MM.1S (cell line): ENCODE measurements at regions not wholly inside any gene's neighbourhood (a gene's known extent, or its start where the extent isn't known, plus 50 kb on each side); places are given as distances from the start of the nearest gene placed in this dataset.

Source experiments
- DNase-seq: peaks from one replicate; pipeline ENCODE4 v3.0.0-alpha.2; 2015
- H2AFZ ChIP-seq: fragments of 300-600 bp; sonication (generic); 2 replicates; pipeline ENCODE4 v1.6.0; 2016; ENCODE audit warnings: antibody characterized with exemption, low read length
- H3F3A ChIP-seq: fragments of 300-600 bp; sonication (generic); 2 replicates; pipeline ENCODE4 v1.6.1; 2016; ENCODE audit warnings: mild to moderate bottlenecking, antibody characterized with exemption, low read length, moderate library complexity, mixed read lengths; ENCODE audit not compliant: insufficient read depth
- H3K27ac ChIP-seq: fragments of 300-600 bp; sonication (generic); 2 replicates; pipeline ENCODE4 v1.5.1; 2016; ENCODE audit warnings: mild to moderate bottlenecking, low read length
- H3K27me3 ChIP-seq: fragments of 300-600 bp; sonication (generic); replicated peaks from 2 replicates; pipeline ENCODE4 v1.6.0; 2016; ENCODE audit warnings: low read length; ENCODE audit not compliant: insufficient read depth
- H3K36me3 ChIP-seq: fragments of 300-600 bp; sonication (generic); replicated peaks from 2 replicates; pipeline ENCODE4 v1.6.1; 2016; ENCODE audit warnings: mild to moderate bottlenecking, low read length, mixed read lengths; ENCODE audit not compliant: insufficient read depth
- H3K4me1 ChIP-seq: fragments of 300-600 bp; sonication (generic); 2 replicates; pipeline ENCODE4 v1.6.1; 2016; ENCODE audit warnings: low read length, mixed read lengths
- H3K4me2 ChIP-seq: fragments of 300-600 bp; sonication (generic); 2 replicates; pipeline ENCODE4 v1.6.0; 2016; ENCODE audit warnings: low read depth, low read length
- H3K4me3 ChIP-seq: fragments of 300-600 bp; sonication (generic); 2 replicates; pipeline ENCODE4 v1.5.1; 2016; ENCODE audit warnings: low read length, mixed read lengths
- H3K79me2 ChIP-seq: fragments of 300-600 bp; sonication (generic); 2 replicates; pipeline ENCODE4 v1.6.1; 2016; ENCODE audit warnings: mixed run types, low read length, mixed read lengths
- H3K9ac ChIP-seq: fragments of 300-600 bp; sonication (generic); 2 replicates; pipeline ENCODE4 v1.6.1; 2016; ENCODE audit warnings: low read length, mixed read lengths
- H3K9me2 ChIP-seq: fragments of 300-600 bp; sonication (generic); replicated peaks from 2 replicates; pipeline ENCODE4 v1.6.1; 2016; ENCODE audit warnings: mild to moderate bottlenecking, low read length, mixed read lengths; ENCODE audit not compliant: insufficient read depth
- H3K9me3 ChIP-seq: fragments of 300-600 bp; sonication (generic); replicated peaks from 2 replicates; pipeline ENCODE4 v1.6.1; 2016; ENCODE audit warnings: mild to moderate bottlenecking, low read length, mixed read lengths; ENCODE audit not compliant: insufficient read depth
- H4K20me1 ChIP-seq: fragments of 300-600 bp; sonication (generic); 2 replicates; pipeline ENCODE4 v1.6.1; 2016; ENCODE audit warnings: mild to moderate bottlenecking, low read length, moderate library complexity, mixed read lengths; ENCODE audit not compliant: insufficient read depth
- EZH2 ChIP-seq: fragments of 300-600 bp; sonication (generic); optimal IDR thresholded peaks from 2 replicates; pipeline ENCODE3; 2017; ENCODE audit warnings: low read depth, mild to moderate bottlenecking, antibody characterized with exemption, low read length, mixed read lengths
- EZH2phosphoT487 ChIP-seq: fragments of 300-600 bp; sonication (generic); IDR thresholded peaks from 2 replicates; pipeline ENCODE4 v1.6.1; 2018; ENCODE audit warnings: antibody characterized with exemption, low read length
- TF ChIP-seq, protein P1 (sequence below): fragments of 300-600 bp; sonication (generic); IDR thresholded peaks from 2 replicates; pipeline ENCODE4 v1.5.1; 2016; ENCODE audit warnings: antibody characterized with exemption, low read length, mixed read lengths

DNA sequence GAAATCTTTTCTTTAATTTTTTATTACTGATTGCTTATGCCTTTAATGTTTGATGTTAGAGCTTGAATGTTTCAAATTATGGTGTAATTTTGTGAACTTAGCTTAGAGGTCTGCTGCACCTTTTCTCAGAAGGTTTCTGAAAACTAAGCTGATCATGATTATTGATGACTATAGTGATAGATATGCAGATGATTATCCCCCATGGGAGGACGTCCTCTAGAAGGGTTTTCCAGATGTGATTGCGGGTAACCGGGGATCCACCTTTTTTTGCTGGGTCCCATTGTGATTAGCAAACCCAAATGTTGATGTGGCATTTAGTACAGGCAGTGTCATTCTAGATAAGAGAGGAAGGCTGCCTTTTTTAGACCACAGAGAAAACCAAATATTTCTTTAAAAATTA is 272.9 kb downstream of the FBXO8 start:
- H3K27me3 ChIP-seq, result no peaks in the 10 kb centered on the region
- H3K4me2 ChIP-seq, result no peak overlapping the region
- H3K27ac ChIP-seq, result no peak overlapping the region

DNA sequence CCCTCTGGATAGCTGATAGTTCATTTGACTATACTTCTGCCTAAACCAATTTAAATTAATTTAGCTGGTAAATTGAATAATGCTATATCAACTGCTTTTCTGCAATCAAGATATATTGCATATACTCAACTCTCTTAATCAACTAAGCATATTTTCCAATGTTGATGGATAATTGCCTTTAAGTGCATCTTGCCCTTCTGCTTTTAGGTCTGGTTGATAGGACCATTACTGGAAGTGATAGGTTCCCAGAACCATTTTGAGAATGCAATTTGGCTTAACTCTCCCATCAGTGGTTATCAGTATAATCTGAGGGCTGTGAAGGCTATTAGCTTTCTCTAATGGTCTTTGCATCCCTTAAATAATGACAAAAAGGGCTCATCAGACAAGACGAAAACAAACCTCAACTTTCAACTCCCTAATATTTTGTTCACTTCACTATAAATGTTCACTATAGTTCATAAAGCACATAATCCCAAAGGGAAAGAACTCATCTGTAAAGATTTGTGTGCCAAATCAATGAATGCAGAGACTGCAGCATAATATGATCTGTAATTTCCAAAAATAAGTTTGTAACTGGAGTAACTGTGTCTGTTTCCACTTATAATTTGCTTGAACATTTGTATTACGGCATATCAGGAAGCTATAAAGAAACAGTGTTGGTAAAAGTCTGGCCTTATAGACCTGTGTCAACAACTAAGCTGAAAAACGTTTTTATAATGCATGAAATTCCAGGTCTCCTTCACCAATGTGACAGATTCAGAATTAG is 273.6 kb downstream of the FBXO8 start:
- Histone ChIP-seq H3K4me3 (no peak overlapping the region), H3K36me3 (no peaks in the 10 kb centered on the region), H3K9me2 (no peaks in the 10 kb centered on the region), H4K20me1 (no peaks in the 10 kb centered on the region), H3K79me2 (no peaks in the 10 kb centered on the region), H3K9ac (no peak overlapping the region), H3K27ac (no peak overlapping the region), H3K27me3 (no peaks in the 10 kb centered on the region), H2AFZ (no peak overlapping the region), H3K9me3 (no peaks in the 10 kb centered on the region), H3K4me1 (no peaks in the 10 kb centered on the region), H3K4me2 (no peak overlapping the region), H3F3A (no peaks in the 10 kb centered on the region)
- no peak for TF ChIP-seq EZH2phosphoT487
- TF ChIP-seq, protein P1, sequence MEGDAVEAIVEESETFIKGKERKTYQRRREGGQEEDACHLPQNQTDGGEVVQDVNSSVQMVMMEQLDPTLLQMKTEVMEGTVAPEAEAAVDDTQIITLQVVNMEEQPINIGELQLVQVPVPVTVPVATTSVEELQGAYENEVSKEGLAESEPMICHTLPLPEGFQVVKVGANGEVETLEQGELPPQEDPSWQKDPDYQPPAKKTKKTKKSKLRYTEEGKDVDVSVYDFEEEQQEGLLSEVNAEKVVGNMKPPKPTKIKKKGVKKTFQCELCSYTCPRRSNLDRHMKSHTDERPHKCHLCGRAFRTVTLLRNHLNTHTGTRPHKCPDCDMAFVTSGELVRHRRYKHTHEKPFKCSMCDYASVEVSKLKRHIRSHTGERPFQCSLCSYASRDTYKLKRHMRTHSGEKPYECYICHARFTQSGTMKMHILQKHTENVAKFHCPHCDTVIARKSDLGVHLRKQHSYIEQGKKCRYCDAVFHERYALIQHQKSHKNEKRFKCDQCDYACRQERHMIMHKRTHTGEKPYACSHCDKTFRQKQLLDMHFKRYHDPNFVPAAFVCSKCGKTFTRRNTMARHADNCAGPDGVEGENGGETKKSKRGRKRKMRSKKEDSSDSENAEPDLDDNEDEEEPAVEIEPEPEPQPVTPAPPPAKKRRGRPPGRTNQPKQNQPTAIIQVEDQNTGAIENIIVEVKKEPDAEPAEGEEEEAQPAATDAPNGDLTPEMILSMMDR, result no peak
- TF ChIP-seq EZH2, result no peak
- DNase-seq, result no peak

More for the DNA sequence above, 272.9 kb downstream of the FBXO8 start:
- H4K20me1 ChIP-seq, result no peaks in the 10 kb centered on the region
- H3K9me3 ChIP-seq, result no peaks in the 10 kb centered on the region
- no peaks in the 10 kb centered on the region for H3K79me2 ChIP-seq
- H3K4me3 ChIP-seq, result no peak overlapping the region
- no peak overlapping the region for H3K9ac ChIP-seq
- DNase-seq, result no peak
- no peaks in the 10 kb centered on the region for H3K36me3 ChIP-seq
- H3K9me2 ChIP-seq, result no peaks in the 10 kb centered on the region
- TF ChIP-seq, protein P1, result no peak
- TF ChIP-seq EZH2 (no peak), EZH2phosphoT487 (no peak)
- H2AFZ ChIP-seq, result no peak overlapping the region
- H3K4me1 ChIP-seq, result no peaks in the 10 kb centered on the region
- no peaks in the 10 kb centered on the region for H3F3A ChIP-seq

DNA sequence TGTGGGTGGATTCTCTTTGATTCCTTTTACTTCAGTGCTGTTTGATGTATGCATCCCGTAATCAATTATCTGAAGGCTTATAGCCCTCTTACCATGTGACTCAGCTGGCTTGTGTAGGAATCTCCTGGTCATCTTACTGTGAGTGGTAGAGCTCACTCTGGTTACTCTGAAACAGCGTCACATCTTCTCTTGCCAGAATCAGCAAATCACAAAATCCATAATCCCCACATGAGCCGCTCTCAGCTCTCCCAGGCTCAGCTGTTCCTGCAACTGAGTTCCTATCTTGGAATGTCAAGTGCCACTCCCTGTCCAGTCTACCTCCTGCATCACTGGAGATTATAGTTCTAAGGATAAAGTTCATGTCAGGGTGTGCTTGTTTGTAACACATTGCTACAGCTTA is 278.0 kb downstream of the FBXO8 start:
- no peak for DNase-seq
- no peak overlapping the region for H3K4me3 ChIP-seq
- no peaks in the 10 kb centered on the region for H3K79me2 ChIP-seq
- H3K36me3 ChIP-seq, result no peaks in the 10 kb centered on the region
- no peaks in the 10 kb centered on the region for H3K27me3 ChIP-seq
- H3K27ac ChIP-seq, result no peak overlapping the region
- TF ChIP-seq EZH2phosphoT487 (no peak), EZH2 (no peak)
- TF ChIP-seq, protein P1, result no peak
- no peak overlapping the region for H2AFZ ChIP-seq
- H3K9me3 ChIP-seq, result no peaks in the 10 kb centered on the region
- H3K4me2 ChIP-seq, result no peak overlapping the region
- H3K4me1 ChIP-seq, result no peaks in the 10 kb centered on the region
- no peaks in the 10 kb centered on the region for H3F3A ChIP-seq
- no peaks in the 10 kb centered on the region for H4K20me1 ChIP-seq
- no peaks in the 10 kb centered on the region for H3K9me2 ChIP-seq
- H3K9ac ChIP-seq, result no peak overlapping the region
